ENCODE measurements at regions not wholly inside any gene's neighbourhood (a gene's known extent, or its start where the extent isn't known, plus 50 kb on each side); places are given as distances from the start of the nearest gene placed in this dataset.

GRCh38 chr1:94701796-94702441, 118.2 kb upstream of the SLC44A3 start:
- TF ChIP-seq FOXM1 (IDR thresholded peaks at IDR 0.05; ENCODE audit: borderline replicate concordance): no peak
- no peak for TF ChIP-seq CTBP1 (IDR thresholded peaks at IDR 0.05; ENCODE audit: borderline replicate concordance)
- no peak for TF ChIP-seq BHLHE40 (IDR thresholded peaks at IDR 0.05; ENCODE audit: borderline replicate concordance)
- TF ChIP-seq LEF1 (IDR thresholded peaks at IDR 0.05; ENCODE audit: borderline replicate concordance): no peak
- no peak for TF ChIP-seq FOXK2 (IDR thresholded peaks at IDR 0.05)
- TF ChIP-seq PKNOX1 (IDR thresholded peaks at IDR 0.05): no peak
- no peak for TF ChIP-seq NFRKB (IDR thresholded peaks at IDR 0.05)
- no peak for TF ChIP-seq HDGF (IDR thresholded peaks at IDR 0.05; ENCODE audit: borderline replicate concordance)
- no peak for TF ChIP-seq TARDBP (IDR thresholded peaks at IDR 0.05)
- TF ChIP-seq SUZ12 (IDR thresholded peaks at IDR 0.05): no peak
- TF ChIP-seq ARNT (IDR thresholded peaks at IDR 0.05): no peak
- no peak for TF ChIP-seq FOXA1 (IDR thresholded peaks at IDR 0.05)
- POLR2A ChIA-PET: no interaction called here
- CTCF ChIA-PET: no interaction called here
- no peak for DNase-seq (ENCODE audit: extremely low spot score)

- CTCF ChIA-PET: no interaction called here
- TF ChIP-seq NFRKB (IDR thresholded peaks at IDR 0.05) (no peak), FOXK2 (IDR thresholded peaks at IDR 0.05) (no peak), FOXA1 (IDR thresholded peaks at IDR 0.05) (no peak), LEF1 (IDR thresholded peaks at IDR 0.05; ENCODE audit: borderline replicate concordance) (no peak), SP1 (IDR thresholded peaks at IDR 0.05) (no peak), ZNF384 (IDR thresholded peaks at IDR 0.05) (no peak), PKNOX1 (IDR thresholded peaks at IDR 0.05) (no peak), CTBP1 (IDR thresholded peaks at IDR 0.05; ENCODE audit: borderline replicate concordance) (no peak), SUZ12 (IDR thresholded peaks at IDR 0.05) (no peak), FOXM1 (IDR thresholded peaks at IDR 0.05; ENCODE audit: borderline replicate concordance) (no peak), TARDBP (IDR thresholded peaks at IDR 0.05) (no peak), HDGF (IDR thresholded peaks at IDR 0.05; ENCODE audit: borderline replicate concordance) (no peak), ARNT (IDR thresholded peaks at IDR 0.05) (no peak), BHLHE40 (IDR thresholded peaks at IDR 0.05; ENCODE audit: borderline replicate concordance) (no peak)
- DNase-seq (ENCODE audit: extremely low spot score): no peak
- POLR2A ChIA-PET: interaction anchor here (1.1 kb wide), 1 partner anchor 157 kb away, joined by 3 read pairs; the partner anchor contains the start of gene F3
Measured at GRCh38 chr1:94698759-94699502, 121.2 kb upstream of the SLC44A3 start.

- TF ChIP-seq FOXA1 (IDR thresholded peaks at IDR 0.05) (no peak), NFRKB (IDR thresholded peaks at IDR 0.05) (no peak), FOXM1 (IDR thresholded peaks at IDR 0.05; ENCODE audit: borderline replicate concordance) (no peak), L3MBTL2 (conservative IDR thresholded peaks at IDR 0.05) (no peak), TARDBP (IDR thresholded peaks at IDR 0.05) (no peak), SP1 (IDR thresholded peaks at IDR 0.05) (no peak), ARNT (IDR thresholded peaks at IDR 0.05) (no peak), LEF1 (IDR thresholded peaks at IDR 0.05; ENCODE audit: borderline replicate concordance) (no peak), ZNF384 (IDR thresholded peaks at IDR 0.05) (no peak), SUZ12 (IDR thresholded peaks at IDR 0.05) (no peak), ELF4 (IDR thresholded peaks at IDR 0.05) (no peak), PKNOX1 (IDR thresholded peaks at IDR 0.05) (no peak), FOXK2 (IDR thresholded peaks at IDR 0.05) (no peak)
- no peak for DNase-seq (ENCODE audit: extremely low spot score)
- POLR2A ChIA-PET: interaction anchor here (1.1 kb wide), 1 partner anchor 157 kb away, joined by 3 read pairs; the partner anchor contains the start of gene F3
- CTCF ChIA-PET: no interaction called here
Measured at GRCh38 chr1:94698356-94698755, 121.8 kb upstream of the SLC44A3 start.

GRCh38 chr1:94697839-94698238, 122.3 kb upstream of the SLC44A3 start:
- ChIA-PET CTCF (interaction anchor here (0.7 kb wide), 1 partner anchor 105 kb away, joined by 3 read pairs; no protein-coding TSS in a partner anchor), POLR2A (interaction anchor here (1.1 kb wide), 1 partner anchor 156 kb away, joined by 3 read pairs; the partner anchor contains the start of gene F3)
- no peak for TF ChIP-seq ARNT (IDR thresholded peaks at IDR 0.05)
- TF ChIP-seq BHLHE40 (IDR thresholded peaks at IDR 0.05; ENCODE audit: borderline replicate concordance): no peak
- TF ChIP-seq FOXM1 (IDR thresholded peaks at IDR 0.05; ENCODE audit: borderline replicate concordance): no peak
- no peak for TF ChIP-seq SUZ12 (IDR thresholded peaks at IDR 0.05)
- no peak for TF ChIP-seq CTBP1 (IDR thresholded peaks at IDR 0.05; ENCODE audit: borderline replicate concordance)
- TF ChIP-seq LEF1 (IDR thresholded peaks at IDR 0.05; ENCODE audit: borderline replicate concordance): no peak
- no peak for TF ChIP-seq L3MBTL2 (conservative IDR thresholded peaks at IDR 0.05)
- TF ChIP-seq SP1 (IDR thresholded peaks at IDR 0.05): no peak
- TF ChIP-seq FOXK2 (IDR thresholded peaks at IDR 0.05): no peak
- TF ChIP-seq FOXA1 (IDR thresholded peaks at IDR 0.05): no peak
- no peak for DNase-seq (ENCODE audit: extremely low spot score)

- CTCF ChIA-PET: no interaction called here
- TF ChIP-seq BHLHE40 (IDR thresholded peaks at IDR 0.05; ENCODE audit: borderline replicate concordance): no peak
- TF ChIP-seq FOXA1 (IDR thresholded peaks at IDR 0.05): no peak
- no peak for TF ChIP-seq TARDBP (IDR thresholded peaks at IDR 0.05)
- no peak for TF ChIP-seq ZNF384 (IDR thresholded peaks at IDR 0.05)
- TF ChIP-seq FOXM1 (IDR thresholded peaks at IDR 0.05; ENCODE audit: borderline replicate concordance): no peak
- no peak for TF ChIP-seq PKNOX1 (IDR thresholded peaks at IDR 0.05)
- no peak for TF ChIP-seq ELF4 (IDR thresholded peaks at IDR 0.05)
- TF ChIP-seq SUZ12 (IDR thresholded peaks at IDR 0.05): no peak
- TF ChIP-seq L3MBTL2 (conservative IDR thresholded peaks at IDR 0.05): no peak
- no peak for TF ChIP-seq HDGF (IDR thresholded peaks at IDR 0.05; ENCODE audit: borderline replicate concordance)
- POLR2A ChIA-PET: no interaction called here
- no peak for DNase-seq (ENCODE audit: extremely low spot score)
Measured at GRCh38 chr1:94694226-94694915, 125.8 kb upstream of the SLC44A3 start.
